ENCODE measurements at regions not wholly inside any gene's neighbourhood (a gene's known extent, or its start where the extent isn't known, plus 50 kb on each side); places are given as distances from the start of the nearest gene placed in this dataset.

- TF ChIP-seq EZH2 (IDR thresholded peaks at IDR 0.05; ENCODE audit: borderline replicate concordance, low read length) = no peak
- TF ChIP-seq CTCF (conservative IDR thresholded peaks at IDR 0.05 in 1 of 2, IDR thresholded peaks at IDR 0.05 in 1 of 2; ENCODE audit: extremely low read depth in 1 of 2, insufficient read depth in 1 of 2, low read depth in 1 of 2, low read length in 2 of 2) = peak; percentile 57 to 72
Observed at GRCh38 chr9:1732670-1733069, 282.5 kb upstream of the SMARCA2 start.

All from mammary epithelial cell (primary cell).